ENCODE measurements at regions not wholly inside any gene's neighbourhood (a gene's known extent, or its start where the extent isn't known, plus 50 kb on each side); places are given as distances from the start of the nearest gene placed in this dataset.
"Not testable (repeated sequence)": the region's sequence is repeated elsewhere in the genome, so short reads cannot be mapped to it uniquely, and the experiment has no call there.

DNA sequence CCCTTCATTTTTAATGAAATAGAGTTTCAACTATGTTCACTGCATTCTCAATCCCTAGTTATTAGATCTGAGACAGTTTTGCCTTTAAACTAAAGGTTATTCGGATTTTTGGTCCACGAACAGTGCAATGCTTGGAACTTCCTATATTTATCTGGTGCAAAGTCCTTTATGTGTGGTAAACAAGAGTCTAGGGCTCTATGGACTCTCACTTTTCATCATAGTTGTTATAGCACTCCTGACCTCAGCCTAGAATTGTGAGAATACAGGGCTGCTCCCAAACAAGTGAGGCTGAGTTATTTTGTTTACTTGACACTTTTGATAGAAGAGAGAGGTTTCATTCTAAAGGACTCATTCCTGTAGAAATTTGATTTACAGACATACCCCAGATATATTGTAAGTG, 692.1 kb downstream of the TTLL7 start:
- TF ChIP-seq, protein P1, sequence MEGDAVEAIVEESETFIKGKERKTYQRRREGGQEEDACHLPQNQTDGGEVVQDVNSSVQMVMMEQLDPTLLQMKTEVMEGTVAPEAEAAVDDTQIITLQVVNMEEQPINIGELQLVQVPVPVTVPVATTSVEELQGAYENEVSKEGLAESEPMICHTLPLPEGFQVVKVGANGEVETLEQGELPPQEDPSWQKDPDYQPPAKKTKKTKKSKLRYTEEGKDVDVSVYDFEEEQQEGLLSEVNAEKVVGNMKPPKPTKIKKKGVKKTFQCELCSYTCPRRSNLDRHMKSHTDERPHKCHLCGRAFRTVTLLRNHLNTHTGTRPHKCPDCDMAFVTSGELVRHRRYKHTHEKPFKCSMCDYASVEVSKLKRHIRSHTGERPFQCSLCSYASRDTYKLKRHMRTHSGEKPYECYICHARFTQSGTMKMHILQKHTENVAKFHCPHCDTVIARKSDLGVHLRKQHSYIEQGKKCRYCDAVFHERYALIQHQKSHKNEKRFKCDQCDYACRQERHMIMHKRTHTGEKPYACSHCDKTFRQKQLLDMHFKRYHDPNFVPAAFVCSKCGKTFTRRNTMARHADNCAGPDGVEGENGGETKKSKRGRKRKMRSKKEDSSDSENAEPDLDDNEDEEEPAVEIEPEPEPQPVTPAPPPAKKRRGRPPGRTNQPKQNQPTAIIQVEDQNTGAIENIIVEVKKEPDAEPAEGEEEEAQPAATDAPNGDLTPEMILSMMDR (IDR thresholded peaks at IDR 0.05) = not testable (repeated sequence)
- not testable (repeated sequence) for TF ChIP-seq POLR2AphosphoS5 (IDR thresholded peaks at IDR 0.05)

Measured in suprapubic skin (tissue), 3 donors.